Activated CD4-positive, alpha-beta T cell treated with anti-CD3 and anti-CD28 coated beads for 24 hours (primary cell): ENCODE measurements at regions not wholly inside any gene's neighbourhood (a gene's known extent, or its start where the extent isn't known, plus 50 kb on each side); places are given as distances from the start of the nearest gene placed in this dataset.
A peak's percentile ranks its signal among the peaks of the same experiment; 100 is the strongest.
"Not testable (repeated sequence)": the region's sequence is repeated elsewhere in the genome, so short reads cannot be mapped to it uniquely, and the experiment has no call there.

Source experiments
- DNase-seq, 2 donors: peaks; one replicate each; pipeline ENCODE4 v3.0.0-alpha.2; 2020; ENCODE audit warnings: low read depth in 2 of 2

DNA sequence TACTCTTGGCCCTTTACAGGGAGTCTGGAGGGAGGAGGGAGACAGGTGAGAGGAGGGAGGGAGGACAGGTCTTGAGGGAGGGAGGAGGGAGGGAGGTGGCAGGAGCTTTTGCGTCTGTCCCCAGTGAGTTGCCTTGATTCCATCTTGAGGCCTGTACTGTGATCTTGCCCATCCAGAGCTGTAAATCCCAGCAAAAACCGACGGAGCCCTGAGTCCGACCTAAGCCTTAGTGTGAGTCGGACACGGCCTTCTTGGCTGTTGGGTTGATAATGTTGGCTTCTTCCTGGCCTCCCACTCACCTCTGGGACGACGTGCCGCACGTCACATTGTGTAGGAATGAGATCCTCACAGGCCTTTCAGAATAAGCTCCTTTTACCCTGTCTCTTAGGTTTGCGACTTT is 72.5 kb downstream of the RGS12 start:
- DNase-seq = no peak

DNA sequence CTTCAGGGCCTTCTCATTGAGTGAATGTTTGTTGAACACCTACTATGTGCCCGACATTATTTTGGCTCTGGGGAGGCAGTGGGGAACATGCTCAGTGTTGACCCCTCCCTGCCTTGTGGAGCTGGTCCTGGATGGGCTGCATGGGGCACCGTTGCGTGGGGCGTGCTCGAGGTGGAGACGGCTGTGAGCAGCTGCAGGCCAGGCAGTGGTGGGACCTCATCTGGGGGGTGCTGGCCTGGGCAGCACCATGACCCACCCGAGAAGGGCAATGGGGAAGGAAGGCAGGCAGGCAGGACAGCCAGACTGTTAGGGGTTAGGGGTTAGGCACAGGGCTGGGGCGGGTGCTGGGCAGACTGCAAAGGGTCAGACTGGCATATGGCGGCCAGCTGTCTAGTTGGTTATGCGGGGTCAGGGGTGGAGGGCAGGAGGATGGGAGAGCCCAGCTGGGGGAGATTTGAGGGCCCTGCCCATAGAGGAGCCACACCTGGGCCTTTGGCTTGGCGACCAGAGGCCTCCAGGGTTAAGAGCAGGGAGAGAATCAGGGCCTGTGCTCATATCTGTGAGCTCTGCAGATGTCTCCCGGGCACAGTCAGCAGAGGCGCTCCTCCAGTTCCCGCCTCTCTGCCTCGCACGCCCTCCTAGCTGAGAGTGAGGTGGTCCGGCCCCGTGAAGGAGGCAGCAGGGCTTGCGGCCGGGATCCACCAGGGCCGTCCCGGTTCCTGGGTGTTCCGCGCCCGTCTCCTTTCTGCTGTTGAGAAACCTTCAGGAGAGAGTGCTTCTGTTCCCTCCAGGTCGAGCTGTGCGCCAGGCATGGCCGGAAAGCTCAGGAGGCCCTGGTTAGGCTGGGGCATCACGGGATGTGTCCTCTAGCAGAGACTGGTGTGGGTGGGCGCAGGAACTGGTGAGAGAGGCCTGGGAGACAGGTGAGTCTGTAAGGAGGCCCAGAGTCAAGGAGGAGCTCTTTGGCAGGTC is 73.3 kb downstream of the RGS12 start:
- no peak for DNase-seq

DNA sequence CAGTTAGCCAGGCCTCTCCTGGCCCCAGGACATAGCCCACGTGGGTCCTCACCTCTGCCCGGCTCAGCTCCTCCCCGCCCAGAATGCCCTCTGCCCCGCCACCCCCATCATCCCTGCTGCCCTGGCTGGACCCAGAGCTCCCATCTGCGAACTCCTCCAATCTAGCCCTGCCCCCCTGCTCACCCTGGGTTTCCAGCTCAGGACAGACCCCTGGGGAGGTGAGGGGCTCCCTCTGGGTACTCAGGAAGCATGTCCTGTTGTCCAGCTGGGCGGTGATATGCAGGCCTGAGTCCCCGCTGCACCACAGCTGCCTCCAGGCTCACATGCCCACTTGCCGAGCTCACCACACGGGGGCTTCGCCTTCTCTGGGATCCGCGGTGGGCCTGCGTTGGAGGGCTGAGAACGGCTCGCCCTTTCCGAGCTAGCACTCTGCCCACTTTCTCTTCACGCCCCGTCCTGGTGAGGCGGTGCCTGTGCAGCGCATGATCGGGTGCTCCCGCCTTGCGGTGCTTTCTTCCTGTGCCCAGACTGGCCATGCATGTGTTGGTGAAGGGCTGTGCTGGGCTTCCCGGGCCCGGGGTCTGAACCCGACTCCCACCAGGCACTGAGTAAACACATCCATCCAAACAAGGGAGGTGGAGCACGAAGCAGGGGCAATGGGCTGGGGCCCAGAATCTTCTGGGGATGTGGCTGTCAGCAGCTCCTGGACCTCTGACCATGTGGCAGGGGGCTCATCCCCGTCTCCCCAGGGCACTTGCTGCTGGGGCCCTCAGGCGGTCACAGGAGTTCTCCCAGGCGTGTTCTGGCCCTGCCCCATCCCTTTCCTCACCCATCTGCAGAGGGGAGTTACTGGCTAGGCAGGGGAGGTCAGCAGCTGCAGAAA is 74.3 kb downstream of the RGS12 start:
- no peak for DNase-seq

DNA sequence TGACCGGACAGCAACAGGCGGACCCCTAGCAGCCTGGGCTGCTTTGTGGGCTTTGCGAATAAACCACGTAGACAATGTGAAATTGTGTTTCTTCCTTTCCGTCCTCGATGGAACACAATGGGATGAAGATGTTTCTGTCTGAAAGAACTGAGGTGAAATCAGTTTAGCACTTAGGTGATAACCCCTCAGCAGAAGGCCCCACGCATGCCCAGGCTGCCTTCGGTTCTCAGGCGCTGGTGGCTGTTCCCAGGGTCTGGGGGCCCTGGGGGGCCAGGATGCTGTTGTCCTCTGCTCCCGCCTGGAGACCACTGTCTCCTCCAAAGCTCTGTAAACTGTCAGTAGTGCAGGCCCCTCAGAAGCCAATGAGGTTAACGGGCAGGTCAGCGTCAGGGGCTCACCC is 73.9 kb upstream of the HGFAC start:
- DNase-seq = no peak

DNA sequence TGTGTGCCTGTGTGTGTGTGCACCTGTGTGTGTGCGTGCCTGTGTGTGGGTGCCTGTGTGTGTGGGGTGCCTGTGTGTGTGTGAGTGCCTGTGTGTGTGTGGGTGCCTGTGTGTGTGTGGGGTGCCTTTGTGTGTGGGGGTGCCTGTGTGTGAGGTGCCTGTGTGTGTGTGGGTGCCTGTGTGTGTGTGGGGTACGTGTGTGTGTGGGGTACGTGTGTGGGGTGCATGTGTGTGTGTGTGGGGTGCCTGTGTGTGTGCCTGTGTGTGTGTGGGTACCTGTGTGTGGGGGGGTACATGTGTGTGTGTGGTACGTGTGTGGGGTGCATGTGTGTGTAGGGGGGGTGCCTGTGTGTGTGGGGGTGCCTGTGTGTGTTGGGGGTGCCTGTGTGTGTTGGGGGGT is 73.4 kb upstream of the HGFAC start:
- DNase-seq = no peak

DNA sequence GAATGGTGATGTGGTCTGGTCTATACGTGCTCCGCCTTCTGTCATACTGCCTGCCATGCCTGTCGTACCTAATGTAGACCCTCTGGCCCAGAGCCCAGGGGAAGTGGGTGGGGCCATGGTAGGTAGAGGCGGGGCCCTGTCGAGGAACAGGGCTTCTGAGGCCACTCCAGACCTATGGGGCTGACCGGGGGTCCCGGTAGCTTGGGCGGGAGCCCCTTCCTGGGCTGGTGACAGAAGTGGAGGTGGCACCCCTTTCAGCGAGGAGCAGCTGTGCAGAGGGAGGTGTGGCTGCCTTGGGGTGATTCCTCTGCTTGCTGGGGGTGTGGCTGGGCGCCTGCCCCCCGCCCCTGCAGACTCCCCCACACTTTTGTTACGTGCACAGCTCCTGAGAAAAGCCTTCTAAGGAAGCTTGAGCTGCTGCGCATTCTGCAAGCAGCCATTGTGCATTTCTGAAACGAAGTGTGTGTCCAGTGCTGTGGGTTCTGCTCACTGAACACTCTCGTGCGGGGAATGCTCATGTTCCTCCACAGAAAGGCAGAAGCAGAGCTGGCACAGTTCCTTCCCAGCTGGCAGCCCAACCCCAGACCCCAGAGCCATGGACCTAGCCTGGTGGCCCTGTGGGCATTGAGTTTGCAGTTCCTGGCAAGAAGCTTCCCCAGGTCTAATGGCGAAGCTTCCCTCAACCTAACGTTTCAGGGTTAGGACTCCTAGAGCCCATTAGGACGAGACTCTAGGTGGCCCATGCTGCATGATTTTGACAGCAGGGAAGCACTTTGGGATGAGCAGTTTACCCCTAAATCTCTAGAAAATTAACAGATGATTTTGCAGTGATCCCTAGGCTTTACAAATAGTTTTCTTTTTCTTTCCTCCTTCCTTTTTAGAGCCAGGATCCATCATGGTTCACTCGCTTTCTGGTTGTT is 72.7 kb upstream of the HGFAC start:
- DNase-seq = no peak

DNA sequence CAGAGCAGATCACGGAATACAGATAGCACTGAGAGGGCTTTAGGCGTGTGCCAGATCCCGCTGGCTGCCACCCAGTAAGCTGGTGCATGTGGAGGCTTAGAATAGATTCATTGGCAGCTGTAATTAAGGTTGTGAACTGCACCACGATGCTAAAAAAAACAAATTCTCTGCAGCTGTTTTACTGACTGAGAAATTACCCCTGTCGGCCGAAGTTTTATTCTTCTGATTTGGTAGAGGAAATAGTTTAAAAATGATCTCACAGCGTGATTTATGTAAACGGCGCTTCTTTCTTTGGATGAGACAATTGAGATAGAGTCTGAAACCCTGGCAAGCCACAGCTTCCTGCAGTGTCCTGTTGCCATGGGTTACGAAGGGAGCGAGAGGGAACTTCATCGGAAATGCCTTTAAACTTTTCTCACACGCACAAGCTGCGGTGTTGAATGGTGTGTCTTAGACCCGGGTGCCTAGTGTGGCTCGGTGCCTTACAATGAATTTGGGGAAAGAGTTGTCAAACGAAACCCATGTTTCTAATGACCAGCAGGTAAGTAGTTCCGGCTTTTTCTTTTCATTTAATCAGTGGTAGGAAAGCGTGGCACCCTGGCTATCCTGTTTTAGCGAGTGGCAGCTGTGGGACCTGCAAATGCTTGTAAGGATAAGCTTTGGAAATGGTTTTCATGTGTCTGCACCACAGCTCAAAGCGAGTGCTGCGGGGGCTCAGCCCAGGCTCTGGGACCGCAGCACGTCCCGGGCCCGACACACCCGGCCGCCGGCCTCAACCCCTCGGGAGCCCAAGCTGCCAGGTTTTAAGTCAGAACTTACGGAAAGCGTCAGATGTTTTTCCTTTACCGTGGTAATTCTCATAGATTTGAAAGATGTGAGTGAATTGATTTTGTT is 71.7 kb upstream of the HGFAC start:
- peak in 1 of 2 donors; percentile 6 for DNase-seq

DNA sequence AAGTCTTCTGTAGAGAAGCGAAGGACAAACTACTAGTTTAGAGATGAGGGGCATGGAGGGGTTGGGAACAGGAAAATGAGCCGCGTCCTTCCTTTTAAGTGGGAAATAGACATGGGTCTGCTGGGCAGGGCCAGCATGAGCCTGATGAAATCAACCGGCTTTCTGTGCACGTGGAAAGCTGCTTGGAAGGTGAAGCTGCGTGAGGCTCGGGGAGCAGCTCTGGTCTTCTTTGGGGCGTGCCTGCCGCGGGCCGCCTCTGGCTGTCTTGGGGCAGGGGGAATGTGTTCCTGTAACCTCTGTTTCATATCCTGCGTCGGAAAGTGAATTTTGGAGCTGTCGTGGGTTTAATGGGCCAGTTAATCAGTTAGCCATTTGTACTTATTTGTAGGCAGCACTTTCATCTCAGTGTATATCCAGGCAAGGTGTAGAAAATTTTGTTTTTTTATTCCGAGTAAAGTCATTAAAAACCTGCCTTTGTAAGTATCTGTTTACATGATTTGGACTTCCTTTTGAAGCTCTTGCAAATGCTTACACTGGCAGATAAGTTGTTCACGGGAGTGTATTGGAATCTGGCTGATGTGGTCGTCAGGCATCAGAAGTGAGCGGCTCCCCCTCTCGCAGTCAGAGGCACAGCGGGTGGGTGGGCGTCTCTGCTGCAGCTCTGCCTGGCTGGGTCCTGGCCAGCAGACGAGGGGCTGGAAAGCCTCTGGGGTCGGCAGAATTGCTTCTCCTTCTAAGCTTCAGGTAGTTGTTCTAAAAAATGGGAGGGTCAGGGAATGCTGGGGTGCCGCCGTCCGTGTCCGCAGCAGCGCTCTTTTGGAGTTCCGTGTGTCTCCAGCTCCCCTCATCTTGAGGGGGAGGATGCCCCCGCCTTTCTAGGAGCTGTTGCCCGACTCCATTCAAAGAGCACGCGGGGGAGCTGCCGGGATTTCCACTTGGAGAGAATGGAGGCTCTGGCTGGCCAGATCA is 70.5 kb upstream of the HGFAC start:
- no peak for DNase-seq

DNA sequence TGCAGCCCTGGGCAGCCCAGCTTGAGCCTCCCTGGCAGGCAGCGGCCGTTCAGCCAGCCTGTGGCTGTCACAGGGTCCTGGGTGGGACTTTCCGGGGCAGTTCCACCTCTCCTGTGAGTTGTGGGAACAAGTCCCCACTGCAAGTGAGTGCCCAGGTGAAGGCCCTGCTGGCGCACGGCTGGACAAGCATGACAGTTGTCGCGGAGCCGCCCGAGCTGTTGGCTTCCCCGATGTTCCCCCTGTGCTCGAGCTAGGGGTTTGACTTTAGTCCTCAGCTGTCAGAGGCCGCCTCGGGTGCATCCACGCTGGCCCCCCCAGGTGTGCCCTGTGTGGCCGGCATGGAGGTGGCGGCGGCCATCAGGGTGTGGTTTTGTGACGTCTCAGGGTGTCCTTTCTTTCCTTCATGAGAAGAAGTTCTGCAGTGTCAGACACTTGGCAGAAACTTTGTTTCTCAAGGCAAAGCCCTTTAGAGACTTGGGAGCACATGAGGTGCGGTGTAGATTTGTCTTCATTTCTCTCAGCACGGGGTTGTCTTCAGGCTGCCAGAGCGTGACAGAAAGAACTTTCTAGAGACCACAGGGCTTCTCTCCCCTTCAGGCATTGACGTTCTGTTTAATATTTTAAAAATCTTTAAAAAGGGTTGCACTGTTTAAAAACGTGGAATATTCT is 69.4 kb upstream of the HGFAC start:
- DNase-seq = no peak

DNA sequence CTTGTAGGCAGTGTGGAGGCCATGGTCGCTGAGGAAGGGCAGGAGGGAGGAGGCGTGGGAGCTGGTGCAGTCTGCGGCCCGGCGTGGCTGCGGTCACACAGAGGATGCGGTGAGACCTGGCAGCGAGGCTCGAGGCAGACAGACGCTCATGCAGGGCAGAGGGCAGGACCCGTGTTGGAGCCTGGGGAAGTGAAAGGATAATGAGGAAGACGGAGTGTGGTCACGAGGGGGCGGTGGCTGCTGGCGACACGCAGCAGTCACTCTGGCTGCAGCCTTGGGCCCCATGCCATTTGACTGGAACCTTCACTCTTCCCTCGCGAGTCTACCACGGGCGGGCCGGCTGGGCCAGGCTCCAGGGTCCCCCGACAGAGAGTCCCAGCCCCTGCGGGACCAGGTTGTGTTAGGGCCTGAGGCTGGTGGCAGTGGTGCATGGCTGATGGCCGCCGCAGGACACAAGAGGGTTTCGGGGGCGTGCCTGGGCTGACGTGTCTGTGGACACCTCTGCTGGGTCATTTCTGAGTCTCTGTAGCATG is 68.8 kb upstream of the HGFAC start:
- DNase-seq = no peak

DNA sequence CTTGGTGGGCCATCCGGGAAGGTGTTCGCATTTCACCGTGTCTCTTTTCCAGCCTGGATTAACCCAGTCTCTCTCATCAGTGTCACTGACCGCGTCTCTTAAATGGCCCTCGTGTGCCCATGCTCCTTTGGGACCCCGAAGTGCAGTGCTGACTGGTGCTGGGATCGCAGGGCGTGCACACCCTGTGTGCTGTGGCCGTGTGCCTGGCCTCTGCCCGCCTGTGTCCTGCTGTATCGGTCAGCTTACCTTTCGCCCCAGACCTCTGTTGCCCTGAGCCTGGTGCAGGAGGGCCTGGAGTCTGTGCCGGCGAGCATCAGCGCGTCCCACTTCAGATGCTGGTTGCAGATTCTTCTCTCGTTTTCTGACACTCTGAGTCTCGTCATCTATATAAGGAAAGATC is 68.3 kb upstream of the HGFAC start:
- DNase-seq = no peak

DNA sequence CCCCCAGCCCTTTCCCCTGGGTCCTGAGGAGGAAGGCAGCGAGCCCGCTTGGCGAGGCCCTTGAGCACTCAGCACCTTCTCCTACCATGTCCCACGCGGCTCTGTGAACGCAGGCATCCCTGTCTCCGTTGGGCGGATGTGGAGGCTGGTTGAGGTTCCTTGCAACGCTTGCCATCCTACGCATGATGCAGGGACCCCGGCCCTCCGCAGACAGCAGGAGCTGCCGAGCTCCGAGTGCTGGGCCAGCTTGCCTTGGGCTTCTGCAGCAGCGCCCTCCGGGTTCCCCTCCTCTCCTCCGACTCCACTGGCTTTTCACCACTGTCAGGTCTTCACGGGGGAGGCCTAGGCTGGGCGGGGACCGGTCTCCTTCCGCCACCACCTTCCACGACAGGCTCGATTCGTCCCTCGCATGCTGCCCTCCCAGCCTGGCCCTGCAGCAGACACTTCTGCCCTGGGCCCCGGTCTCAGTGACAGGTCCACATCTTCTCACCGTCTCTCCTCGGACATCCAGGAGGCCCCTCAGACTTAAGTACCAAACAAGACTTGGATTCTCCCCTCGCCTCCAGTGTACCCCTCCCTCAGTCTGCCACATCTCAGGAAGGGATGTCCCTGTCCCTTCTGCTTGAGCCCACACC is 67.6 kb upstream of the HGFAC start:
- DNase-seq = no peak

DNA sequence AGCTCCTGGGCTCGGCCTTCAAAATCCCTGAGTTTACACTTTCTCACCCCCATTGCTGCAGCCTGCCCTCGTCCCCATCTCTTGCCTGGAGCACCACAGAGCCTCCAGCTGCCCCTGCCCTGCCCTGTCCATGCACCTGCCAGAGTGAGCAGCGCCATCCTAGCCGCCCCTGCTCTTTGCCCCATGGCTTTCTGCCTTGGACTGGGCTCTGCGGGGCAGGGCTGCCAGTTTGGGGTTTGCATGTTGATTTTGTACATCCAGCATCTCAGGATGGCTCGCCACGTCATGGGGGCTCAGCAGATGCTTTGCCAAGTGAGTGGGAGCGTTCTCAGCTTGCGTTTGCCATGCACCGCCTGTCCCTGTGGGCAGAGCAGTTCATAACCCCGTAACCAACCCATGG is 67.1 kb upstream of the HGFAC start:
- DNase-seq = no peak

DNA sequence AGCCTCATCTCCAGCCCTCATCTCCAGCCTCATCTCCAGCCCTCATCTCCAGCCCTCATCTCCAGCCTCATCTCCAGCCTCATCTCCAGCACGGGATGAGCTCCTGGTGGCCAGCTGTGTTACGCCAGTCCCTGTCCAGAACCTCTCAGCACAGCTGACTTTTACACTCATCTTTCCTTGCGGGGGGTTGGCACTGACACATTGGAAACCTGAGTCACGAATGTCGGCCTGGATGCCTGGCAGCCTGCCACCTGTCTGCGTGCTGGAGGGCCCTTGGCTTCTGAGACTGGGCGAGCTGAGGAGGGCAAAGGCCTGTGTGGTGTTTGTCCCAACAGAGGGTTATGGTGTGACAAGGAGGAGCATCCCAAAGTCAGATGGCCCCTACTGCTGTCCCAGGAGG is 66.1 kb upstream of the HGFAC start:
- no peak for DNase-seq

DNA sequence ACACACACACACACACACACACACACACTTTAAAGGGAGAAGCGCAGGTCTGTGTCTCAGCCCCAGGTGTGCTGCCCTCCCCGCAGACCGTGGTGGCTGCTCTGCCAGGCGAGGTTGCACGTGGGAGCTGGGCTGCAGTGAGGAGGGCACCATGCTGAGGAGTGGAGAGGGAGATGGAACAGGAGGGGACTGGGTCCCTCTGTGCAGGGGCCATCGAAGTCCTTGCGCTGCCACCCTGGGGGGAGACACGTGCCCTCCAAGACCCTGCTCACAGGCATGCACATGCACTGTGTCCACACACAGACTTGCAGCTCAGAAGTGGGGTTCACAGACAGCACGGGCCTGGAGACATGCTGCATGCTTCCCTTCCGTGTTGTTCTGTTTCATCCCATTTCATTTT is 65.5 kb upstream of the HGFAC start:
- no peak for DNase-seq

DNA sequence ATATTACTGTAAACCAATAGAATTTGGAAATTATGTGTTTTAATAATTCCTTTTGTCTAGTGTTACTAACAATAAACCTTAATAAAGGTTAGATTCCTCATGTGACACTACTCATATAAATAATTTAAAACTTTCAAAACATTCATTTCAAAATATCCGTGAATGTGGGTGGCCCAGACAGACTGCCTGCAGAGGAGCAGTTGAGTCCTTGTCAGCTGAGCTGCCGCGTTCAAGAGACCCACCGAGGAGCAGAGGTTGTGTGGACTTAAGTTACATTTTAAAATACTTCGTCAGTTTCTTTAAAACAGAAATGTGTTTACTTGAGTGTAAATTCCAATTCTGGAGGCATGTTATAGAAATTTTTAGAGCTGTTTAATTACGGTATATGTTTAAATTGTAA is 64.2 kb upstream of the HGFAC start:
- no peak for DNase-seq

DNA sequence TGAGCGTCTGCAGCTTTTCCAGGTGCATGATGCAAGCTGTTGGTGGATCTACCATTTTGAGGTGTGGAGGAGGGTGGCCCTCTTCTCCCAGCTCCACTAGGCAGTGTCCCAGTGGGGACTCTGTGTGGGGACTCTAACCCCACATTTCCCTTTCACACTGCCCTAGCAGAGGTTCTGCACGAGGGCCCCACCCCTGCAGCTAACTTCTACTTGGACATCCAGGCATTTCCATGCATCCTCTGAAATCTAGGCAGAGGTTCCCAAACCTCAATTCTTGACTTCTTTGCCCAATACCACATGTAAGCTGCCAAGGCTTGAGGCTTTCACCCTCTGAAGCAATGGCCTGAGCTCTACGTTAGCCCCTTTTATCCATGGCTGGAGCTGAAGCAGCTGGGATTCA is 61.4 kb upstream of the HGFAC start:
- not testable (repeated sequence) for DNase-seq

DNA sequence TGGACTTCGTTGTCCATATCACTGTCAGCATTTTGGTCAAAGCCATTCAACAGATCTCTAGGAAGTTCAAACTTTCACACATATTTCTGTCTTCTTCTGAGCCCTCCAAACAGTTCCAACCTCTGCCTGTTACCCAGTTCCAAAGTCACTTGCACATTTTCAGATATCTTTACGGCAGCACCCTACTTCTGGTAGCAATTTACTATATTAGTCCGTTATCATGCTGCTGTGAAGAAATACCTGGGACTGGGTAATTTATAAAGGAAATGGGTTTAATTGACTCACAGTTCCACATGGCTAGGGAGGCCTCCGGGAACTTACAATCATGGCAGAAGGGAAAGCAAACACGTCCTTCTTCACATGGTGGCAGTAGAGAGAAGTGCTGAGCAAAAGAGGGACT is 60.6 kb upstream of the HGFAC start:
- DNase-seq = not testable (repeated sequence)
